Keratinocyte (primary cell): ENCODE measurements at regions not wholly inside any gene's neighbourhood (a gene's known extent, or its start where the extent isn't known, plus 50 kb on each side); places are given as distances from the start of the nearest gene placed in this dataset.

Experiments
- DNase-seq: peaks from one replicate; pipeline ENCODE4 v3.0.0-alpha.2; 2011; ENCODE audit warnings: low read depth, missing footprints, low spot score
- FAIRE-seq: peaks from 2 replicates; lab custom pipeline; 2011; peaks lifted over from hg19 to GRCh38; lab: Jason Lieb, UNC
- H2AFZ ChIP-seq: 2 replicates; pipeline ENCODE4 v1.6.0; 2012; ENCODE audit warnings: low read length, control low read depth, inconsistent platforms; ENCODE audit not compliant: control insufficient read depth
- H3K27ac ChIP-seq: 2 replicates; pipeline ENCODE4 v1.5.1; 2011; ENCODE audit warnings: low read length; ENCODE audit not compliant: control insufficient read depth, insufficient read depth
- H3K27me3 ChIP-seq: 3 replicates; pipeline ENCODE4 v1.6.0; 2011; ENCODE audit warnings: low read length; ENCODE audit not compliant: control insufficient read depth, insufficient read depth; ENCODE audit errors: extremely low read depth
- H3K36me3 ChIP-seq, 2 experiments: 2 replicates in 1 of 2; 3 replicates in 1 of 2; pipeline ENCODE4 v1.5.1; 2011; ENCODE audit warnings: low read length in 2 of 2, mild to moderate bottlenecking in 1 of 2; ENCODE audit not compliant: control insufficient read depth in 2 of 2, insufficient read depth in 2 of 2; ENCODE audit errors: extremely low read depth in 1 of 2
- H3K4me1 ChIP-seq: 3 replicates; pipeline ENCODE4 v1.5.1; 2011; ENCODE audit warnings: low read length; ENCODE audit not compliant: control insufficient read depth, insufficient read depth; ENCODE audit errors: extremely low read depth
- H3K4me2 ChIP-seq: 3 replicates; pipeline ENCODE4 v1.6.0; 2011; ENCODE audit warnings: low read depth, low read length; ENCODE audit not compliant: control insufficient read depth, insufficient read depth; ENCODE audit errors: extremely low read depth
- H3K4me3 ChIP-seq, 3 experiments: fragments of 200-600 bp in 1 of 3; sonication (generic) in 1 of 3; 2 replicates in 2 of 3; 3 replicates in 1 of 3; pipeline ENCODE4 v1.5.1; 2011 to 2016; ENCODE audit warnings: low read length in 3 of 3, mild to moderate bottlenecking in 3 of 3, control low read depth in 2 of 3, inconsistent platforms in 1 of 3, low read depth in 1 of 3, mixed read lengths in 1 of 3, mixed run types in 1 of 3, moderate library complexity in 1 of 3; ENCODE audit not compliant: control insufficient read depth in 2 of 3, insufficient read depth in 2 of 3; ENCODE audit errors: extremely low read depth in 1 of 3
- H3K79me2 ChIP-seq: 2 replicates; pipeline ENCODE4 v1.6.0; 2012; ENCODE audit warnings: low read length; ENCODE audit not compliant: control insufficient read depth, insufficient read depth
- H3K9ac ChIP-seq: 3 replicates; pipeline ENCODE4 v1.6.0; 2011; ENCODE audit warnings: low read length; ENCODE audit not compliant: control insufficient read depth, insufficient read depth; ENCODE audit errors: extremely low read depth
- H3K9me1 ChIP-seq: 3 replicates; pipeline ENCODE4 v1.6.0; 2011; ENCODE audit warnings: low read length; ENCODE audit not compliant: control insufficient read depth, insufficient read depth; ENCODE audit errors: extremely low read depth
- H3K9me3 ChIP-seq: 2 replicates; pipeline ENCODE4 v1.5.1; 2012; ENCODE audit warnings: low read depth, low read length; ENCODE audit not compliant: control insufficient read depth
- H4K20me1 ChIP-seq: 3 replicates; pipeline ENCODE4 v1.6.0; 2011; ENCODE audit warnings: low read length; ENCODE audit not compliant: control insufficient read depth, insufficient read depth; ENCODE audit errors: extremely low read depth
- CTCF ChIP-seq, 3 experiments: IDR thresholded peaks in 1 of 3; conservative IDR thresholded peaks in 1 of 3; optimal IDR thresholded peaks in 1 of 3; 2 replicates in 2 of 3; 3 replicates in 1 of 3; pipeline versions ENCODE3 to v1.5.1; 2011; ENCODE audit warnings: low read length in 3 of 3, mild to moderate bottlenecking in 3 of 3, moderate library complexity in 2 of 3, control low read depth in 1 of 3, inconsistent platforms in 1 of 3; ENCODE audit not compliant: insufficient read depth in 2 of 3; ENCODE audit errors: extremely low read depth in 1 of 3
- EZH2 ChIP-seq: IDR thresholded peaks from one replicate; pipeline ENCODE4 v1.6.1; 2012; ENCODE audit warnings: inconsistent platforms, mild to moderate bottlenecking, low read length, moderate library complexity
- dilution Hi-C: fragments of 300-500 bp; cut with MboI; formaldehyde crosslinking; loops from one replicate; pipeline ENCODE4 v1.7.0; 2020; ENCODE audit warnings: low sequenced_read_pairs; ENCODE audit not compliant: extremely low pct_ligation_motif_present

- Histone ChIP-seq H3K4me2 (no peak overlapping the region), H4K20me1 (no peaks in the 10 kb centered on the region), H3K36me3 (no peaks in the 10 kb centered on the region), H2AFZ (no peak overlapping the region), H3K27ac (no peak overlapping the region), H3K9ac (no peak overlapping the region), H3K79me2 (no peaks in the 10 kb centered on the region), H3K9me3 (no peaks in the 10 kb centered on the region), H3K4me3 (no peak overlapping the region), H3K9me1 (no peaks in the 10 kb centered on the region), H3K27me3 (no peaks in the 10 kb centered on the region), H3K4me1 (no peaks in the 10 kb centered on the region)
- dilution Hi-C loops, result no loop called here
- no peak for DNase-seq
- TF ChIP-seq EZH2 (no peak), CTCF (optimal IDR thresholded peaks at IDR 0.05 in 1 of 3, IDR thresholded peaks at IDR 0.05 in 1 of 3, conservative IDR thresholded peaks at IDR 0.05 in 1 of 3; ENCODE audit: extremely low read depth in 1 of 3, insufficient read depth in 2 of 3, low read length in 3 of 3) (no peak)
- no peak for FAIRE-seq
Observed at GRCh38 chr13:64930636-64931035, 2299.5 kb downstream of the PCDH9 start.

- Histone ChIP-seq H3K4me2 (no peak overlapping the region), H3K36me3 (no peaks in the 10 kb centered on the region), H3K79me2 (no peaks in the 10 kb centered on the region), H3K4me3 (no peak overlapping the region), H2AFZ (peak overlapping the region; percentile 75), H3K4me1 (no peaks in the 10 kb centered on the region), H3K9ac (no peak overlapping the region), H3K9me3 (no peaks in the 10 kb centered on the region), H4K20me1 (no peaks in the 10 kb centered on the region), H3K27ac (no peak overlapping the region), H3K27me3 (no peaks in the 10 kb centered on the region), H3K9me1 (no peaks in the 10 kb centered on the region)
- dilution Hi-C loops, result no loop called here
- FAIRE-seq (no peak), DNase-seq (no peak)
- TF ChIP-seq CTCF (optimal IDR thresholded peaks at IDR 0.05 in 1 of 3, IDR thresholded peaks at IDR 0.05 in 1 of 3, conservative IDR thresholded peaks at IDR 0.05 in 1 of 3; ENCODE audit: extremely low read depth in 1 of 3, insufficient read depth in 2 of 3, low read length in 3 of 3) (no peak), EZH2 (no peak)
Observed at GRCh38 chr13:64928696-64929499, 2301.2 kb downstream of the PCDH9 start.
